Mucosa of stomach (tissue), 1 donor: ENCODE measurements at regions not wholly inside any gene's neighbourhood (a gene's known extent, or its start where the extent isn't known, plus 50 kb on each side); places are given as distances from the start of the nearest gene placed in this dataset.

ENCODE experiments used
- H3K27me3 ChIP-seq: one replicate; pipeline ENCODE4 v1.7.0; 2013; ENCODE audit warnings: mild to moderate bottlenecking, low read length; ENCODE audit not compliant: control insufficient read depth, insufficient read depth
- H3K36me3 ChIP-seq: one replicate; pipeline ENCODE4 v1.7.0; 2013; ENCODE audit warnings: low read length; ENCODE audit not compliant: control insufficient read depth, insufficient read depth
- H3K4me1 ChIP-seq: one replicate; pipeline ENCODE4 v1.7.0; 2013; ENCODE audit warnings: mild to moderate bottlenecking, low read length; ENCODE audit not compliant: control insufficient read depth, insufficient read depth
- H3K4me3 ChIP-seq: one replicate; pipeline ENCODE4 v1.7.0; 2013; ENCODE audit warnings: low read length
- H3K9ac ChIP-seq: one replicate; pipeline ENCODE4 v1.7.0; 2013; ENCODE audit warnings: mild to moderate bottlenecking, low read length, moderate library complexity
- H3K9me3 ChIP-seq: one replicate; pipeline ENCODE4 v1.7.0; 2013; ENCODE audit warnings: mild to moderate bottlenecking, low read length, moderate library complexity; ENCODE audit not compliant: control insufficient read depth
- donor health status: Pancreatic carcinoma.

GRCh38 chr6:27631609-27631916 is 158.7 kb upstream of the ZNF184 start:
- Histone ChIP-seq H3K36me3 (no peaks in the 10 kb centered on the region), H3K9me3 (no peaks in the 10 kb centered on the region), H3K4me1 (peaks cover 6% of the 10 kb centered on the region), H3K9ac (no peak overlapping the region), H3K4me3 (no peak overlapping the region), H3K27me3 (peaks cover 16% of the 10 kb centered on the region)

GRCh38 chr6:27630727-27631608 is 158.1 kb upstream of the ZNF184 start:
- H3K9ac ChIP-seq = no peak overlapping the region
- no peak overlapping the region for H3K4me3 ChIP-seq
- H3K4me1 ChIP-seq = peaks cover 6% of the 10 kb centered on the region
- no peaks in the 10 kb centered on the region for H3K36me3 ChIP-seq
- peaks cover 16% of the 10 kb centered on the region for H3K27me3 ChIP-seq
- H3K9me3 ChIP-seq = no peaks in the 10 kb centered on the region

- H3K9ac ChIP-seq = no peak overlapping the region
- no peaks in the 10 kb centered on the region for H3K4me1 ChIP-seq
- H3K4me3 ChIP-seq = no peak overlapping the region
- no peaks in the 10 kb centered on the region for H3K36me3 ChIP-seq
- H3K27me3 ChIP-seq = peaks cover 8% of the 10 kb centered on the region
- no peaks in the 10 kb centered on the region for H3K9me3 ChIP-seq
Observed at GRCh38 chr6:27624694-27625262, 151.9 kb upstream of the ZNF184 start.

- peaks cover 16% of the 10 kb centered on the region for H3K27me3 ChIP-seq
- H3K4me3 ChIP-seq = no peak overlapping the region
- H3K36me3 ChIP-seq = no peaks in the 10 kb centered on the region
- no peaks in the 10 kb centered on the region for H3K4me1 ChIP-seq
- no peaks in the 10 kb centered on the region for H3K9me3 ChIP-seq
- no peak overlapping the region for H3K9ac ChIP-seq
Observed at GRCh38 chr6:27623103-27623502, 150.2 kb upstream of the ZNF184 start.

- Histone ChIP-seq H3K9ac (no peak overlapping the region), H3K4me3 (no peak overlapping the region), H3K9me3 (no peaks in the 10 kb centered on the region), H3K4me1 (no peaks in the 10 kb centered on the region), H3K27me3 (peaks cover 32% of the 10 kb centered on the region), H3K36me3 (no peaks in the 10 kb centered on the region)
Observed at GRCh38 chr6:27619436-27619835, 146.5 kb upstream of the ZNF184 start.

GRCh38 chr6:27617700-27618689 is 145.1 kb upstream of the ZNF184 start:
- Histone ChIP-seq H3K36me3 (no peaks in the 10 kb centered on the region), H3K4me3 (no peak overlapping the region), H3K9ac (no peak overlapping the region), H3K27me3 (peaks cover 29% of the 10 kb centered on the region), H3K4me1 (no peaks in the 10 kb centered on the region), H3K9me3 (no peaks in the 10 kb centered on the region)

- no peak overlapping the region for H3K4me3 ChIP-seq
Observed at GRCh38 chr6:27617046-27617687, 144.3 kb upstream of the ZNF184 start.

GRCh38 chr6:27616328-27617045 is 143.6 kb upstream of the ZNF184 start:
- Histone ChIP-seq H3K4me3 (no peak overlapping the region), H3K9me3 (no peaks in the 10 kb centered on the region), H3K36me3 (no peaks in the 10 kb centered on the region), H3K9ac (no peak overlapping the region), H3K4me1 (no peaks in the 10 kb centered on the region), H3K27me3 (peaks cover 23% of the 10 kb centered on the region)

More at GRCh38 chr6:27617046-27617687, 144.3 kb upstream of the ZNF184 start:
- Histone ChIP-seq H3K9ac (no peak overlapping the region), H3K27me3 (peaks cover 29% of the 10 kb centered on the region), H3K9me3 (no peaks in the 10 kb centered on the region), H3K4me1 (no peaks in the 10 kb centered on the region), H3K36me3 (no peaks in the 10 kb centered on the region)

- Histone ChIP-seq H3K4me1 (no peaks in the 10 kb centered on the region), H3K4me3 (no peak overlapping the region), H3K27me3 (peaks cover 6% of the 10 kb centered on the region), H3K36me3 (no peaks in the 10 kb centered on the region), H3K9ac (no peak overlapping the region), H3K9me3 (no peaks in the 10 kb centered on the region)
Observed at GRCh38 chr6:27611451-27611850, 138.5 kb upstream of the ZNF184 start.

- no peaks in the 10 kb centered on the region for H3K36me3 ChIP-seq
- H3K27me3 ChIP-seq = peaks cover 16% of the 10 kb centered on the region
- no peaks in the 10 kb centered on the region for H3K9me3 ChIP-seq
- no peak overlapping the region for H3K9ac ChIP-seq
- H3K4me1 ChIP-seq = no peaks in the 10 kb centered on the region
- no peak overlapping the region for H3K4me3 ChIP-seq
Observed at GRCh38 chr6:27608916-27609883, 136.3 kb upstream of the ZNF184 start.
